Fibroblast of upper back skin (primary cell): ENCODE measurements at regions not wholly inside any gene's neighbourhood (a gene's known extent, or its start where the extent isn't known, plus 50 kb on each side); places are given as distances from the start of the nearest gene placed in this dataset.
A peak's percentile ranks its signal among the peaks of the same experiment; 100 is the strongest.
"Not testable (repeated sequence)": the region's sequence is repeated elsewhere in the genome, so short reads cannot be mapped to it uniquely, and the experiment has no call there.

Experiments
- DNase-seq: peaks from one replicate; pipeline ENCODE4 v3.0.0-alpha.2; 2013

GRCh38 chr3:182644790-182645433, 148.4 kb upstream of the ATP11B start:
- no peak for DNase-seq

- DNase-seq = no peak
Observed at GRCh38 chr3:182650568-182651128, 142.7 kb upstream of the ATP11B start.

GRCh38 chr3:182651461-182651860, 141.8 kb upstream of the ATP11B start:
- DNase-seq = no peak

GRCh38 chr3:182653065-182653464, 140.2 kb upstream of the ATP11B start:
- not testable (repeated sequence) for DNase-seq

- no peak for DNase-seq
Observed at GRCh38 chr3:182668541-182668940, 124.8 kb upstream of the ATP11B start.

- DNase-seq = no peak
Observed at GRCh38 chr3:182668974-182669373, 124.3 kb upstream of the ATP11B start.

GRCh38 chr3:182671541-182671940, 121.8 kb upstream of the ATP11B start:
- peak; percentile 45 for DNase-seq

- peak; percentile 76 for DNase-seq
Observed at GRCh38 chr3:182671942-182672341, 121.4 kb upstream of the ATP11B start.

- DNase-seq = no peak
Observed at GRCh38 chr3:182673336-182673735, 120.0 kb upstream of the ATP11B start.

- peak; percentile 41 for DNase-seq
Observed at GRCh38 chr3:182682263-182683241, 110.8 kb upstream of the ATP11B start.

- DNase-seq = peak; percentile 70
Observed at GRCh38 chr3:182683453-182683852, 109.9 kb upstream of the ATP11B start.

GRCh38 chr3:182683858-182684257, 109.4 kb upstream of the ATP11B start:
- no peak for DNase-seq

- no peak for DNase-seq
Observed at GRCh38 chr3:182686033-182686886, 107.0 kb upstream of the ATP11B start.

- no peak for DNase-seq
Observed at GRCh38 chr3:182690172-182690571, 103.1 kb upstream of the ATP11B start.

- DNase-seq = no peak
Observed at GRCh38 chr3:182692021-182692420, 101.3 kb upstream of the ATP11B start.

- no peak for DNase-seq
Observed at GRCh38 chr3:182692695-182693094, 100.6 kb upstream of the ATP11B start.

GRCh38 chr3:182693723-182694122, 99.6 kb upstream of the ATP11B start:
- DNase-seq = no peak

- no peak for DNase-seq
Observed at GRCh38 chr3:182696916-182697315, 96.4 kb upstream of the ATP11B start.

GRCh38 chr3:182697345-182697919, 95.9 kb upstream of the ATP11B start:
- DNase-seq = no peak

GRCh38 chr3:182698078-182698477, 95.2 kb upstream of the ATP11B start:
- DNase-seq = no peak

GRCh38 chr3:182699550-182700170, 93.6 kb upstream of the ATP11B start:
- DNase-seq = no peak

GRCh38 chr3:182702216-182702615, 91.1 kb upstream of the ATP11B start:
- DNase-seq = no peak
